ENCODE measurements at regions not wholly inside any gene's neighbourhood (a gene's known extent, or its start where the extent isn't known, plus 50 kb on each side); places are given as distances from the start of the nearest gene placed in this dataset.

DNA sequence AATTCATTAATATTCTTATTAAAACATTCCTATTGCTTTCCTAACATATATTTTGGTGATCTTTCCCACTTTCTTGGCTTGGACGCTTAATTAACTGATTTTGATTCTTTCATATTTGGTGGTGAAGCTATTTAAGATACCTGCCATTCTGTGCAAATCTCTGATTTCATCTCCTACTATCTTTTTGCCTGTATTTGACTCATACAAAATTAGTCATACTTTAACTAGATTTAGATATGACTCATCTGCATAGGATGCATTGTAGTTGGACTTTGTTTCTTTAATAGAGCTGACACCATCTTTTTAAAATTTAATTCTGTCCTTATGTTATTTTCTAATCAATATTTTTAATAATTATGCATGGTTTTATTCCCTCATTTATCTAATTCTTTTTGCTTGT is 93.8 kb upstream of the PLPPR4 start:
- DNase-seq, result no peak

DNA sequence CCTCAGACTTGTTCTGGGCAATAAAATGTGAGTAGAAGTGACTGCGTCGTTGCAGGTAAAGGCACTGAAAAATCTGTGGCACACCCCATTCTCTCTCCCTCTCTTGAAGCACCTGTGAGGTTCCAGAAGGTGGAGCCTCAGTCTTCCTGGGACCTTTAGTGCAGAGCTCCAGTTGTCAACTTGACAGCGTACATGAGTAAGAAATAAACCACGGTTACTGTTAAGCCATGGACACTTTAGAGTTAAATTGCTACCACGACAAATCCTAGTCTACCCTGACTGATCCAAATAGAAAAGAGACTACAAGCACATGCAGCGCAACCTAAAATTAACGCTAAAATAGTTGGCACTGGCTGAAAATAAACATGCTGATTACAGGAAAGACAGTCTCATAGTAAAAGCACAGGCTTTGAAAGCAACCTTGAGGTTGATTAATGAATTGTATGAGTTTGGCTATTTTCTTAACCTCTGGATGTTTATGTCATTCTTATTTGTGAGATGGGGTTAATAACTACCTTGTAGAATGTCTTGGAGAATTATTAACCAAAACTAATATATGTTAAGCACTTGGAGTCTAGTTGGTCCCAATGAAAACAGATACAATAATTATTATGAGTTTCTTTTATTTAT is 93.0 kb upstream of the PLPPR4 start:
- DNase-seq, result no peak

DNA sequence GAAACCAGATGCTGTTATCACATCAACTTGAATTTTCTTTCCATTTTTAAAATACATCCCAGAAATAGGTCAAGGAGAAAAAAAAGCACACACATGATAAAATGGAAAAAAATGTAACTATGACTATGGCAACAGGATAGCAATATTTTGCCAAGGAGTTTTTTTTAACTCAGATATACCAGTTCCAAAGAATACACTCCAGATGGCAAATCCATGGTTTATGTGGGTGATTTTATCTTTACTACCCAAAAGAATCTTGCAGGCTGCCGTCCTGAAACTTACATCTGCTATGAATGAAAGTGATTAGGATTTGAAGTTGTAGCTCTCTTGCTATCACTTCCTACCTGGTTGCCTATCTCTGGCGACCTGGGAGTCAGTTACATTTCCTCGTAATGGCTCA is 91.0 kb upstream of the PLPPR4 start:
- no peak for DNase-seq

DNA sequence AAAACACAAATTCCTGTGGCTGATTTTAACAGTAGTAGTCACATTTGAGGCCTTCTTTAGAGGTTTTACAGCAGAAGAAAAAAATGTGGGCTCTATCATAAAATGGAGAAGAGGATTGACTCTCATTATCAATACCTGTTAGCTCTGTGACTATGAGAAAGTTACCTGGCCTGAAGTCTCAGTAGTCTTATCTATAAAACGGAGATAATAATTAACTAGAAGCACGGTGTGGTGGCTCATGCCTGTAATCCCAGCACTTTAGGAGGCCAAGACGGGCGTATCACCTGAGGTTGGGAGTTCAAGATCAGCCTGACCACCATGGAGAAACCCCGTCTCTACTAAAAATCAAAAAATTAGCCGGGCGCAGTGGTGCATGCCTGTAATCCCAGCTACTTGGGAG is 90.4 kb upstream of the PLPPR4 start:
- no peak for DNase-seq

DNA sequence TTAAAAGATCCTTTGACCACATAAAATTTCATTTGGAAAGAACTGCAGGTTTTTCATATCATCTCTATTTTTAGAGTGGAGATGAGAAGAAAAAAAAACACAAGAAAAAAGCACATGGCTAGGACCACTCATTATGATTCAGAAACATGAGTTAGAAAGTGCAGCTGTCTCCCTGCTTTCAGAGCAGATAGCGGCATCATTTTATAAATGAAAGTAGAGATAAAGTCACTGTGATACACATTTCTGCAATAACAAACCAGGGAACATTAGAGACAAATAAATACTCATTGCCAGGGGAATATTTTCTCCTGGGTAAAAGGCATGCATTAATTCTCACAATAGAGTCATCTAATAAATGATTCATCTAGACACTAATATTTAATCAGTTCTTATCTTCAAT is 87.5 kb upstream of the PLPPR4 start:
- DNase-seq, result no peak

DNA sequence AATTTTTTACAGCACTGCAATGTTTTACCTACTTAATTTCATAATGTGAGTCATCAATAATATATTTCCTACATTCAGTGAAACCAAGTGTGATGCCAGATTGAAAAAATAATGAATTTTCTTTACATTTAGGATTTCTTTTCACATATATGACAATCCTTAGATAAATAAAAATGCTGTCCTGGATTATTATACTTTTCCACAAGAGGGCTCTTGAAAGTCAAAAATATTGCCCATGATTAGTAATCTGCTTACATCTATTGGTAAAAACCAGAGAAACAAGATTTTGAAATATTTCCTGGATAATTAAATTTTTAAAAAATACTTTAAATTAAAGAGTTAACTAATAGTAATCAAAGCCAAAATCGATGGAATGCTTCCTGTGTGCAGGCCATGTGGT is 86.8 kb upstream of the PLPPR4 start:
- no peak for DNase-seq

DNA sequence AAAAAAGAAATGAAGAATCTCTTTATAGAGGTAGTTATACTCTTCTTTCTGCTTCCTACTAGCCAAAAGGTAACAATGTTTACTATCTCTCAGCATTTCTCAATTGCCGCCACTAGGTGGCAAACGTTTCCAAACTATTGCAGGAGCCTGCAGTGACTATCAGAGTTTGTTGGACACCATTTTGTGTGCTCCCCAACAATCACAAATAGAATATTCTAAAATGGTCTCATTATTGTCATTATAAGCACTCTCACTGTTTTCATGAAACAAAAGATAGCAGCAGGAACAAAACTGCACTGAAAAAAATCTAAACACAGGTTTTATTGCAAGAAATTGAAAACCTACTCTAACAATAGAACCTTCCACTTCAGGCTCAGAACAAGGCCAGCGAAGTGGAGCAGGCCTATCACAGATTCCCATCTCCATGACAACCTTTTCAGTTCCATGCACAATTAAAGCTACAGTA is 83.9 kb upstream of the PLPPR4 start:
- DNase-seq, result peak; percentile 95

DNA sequence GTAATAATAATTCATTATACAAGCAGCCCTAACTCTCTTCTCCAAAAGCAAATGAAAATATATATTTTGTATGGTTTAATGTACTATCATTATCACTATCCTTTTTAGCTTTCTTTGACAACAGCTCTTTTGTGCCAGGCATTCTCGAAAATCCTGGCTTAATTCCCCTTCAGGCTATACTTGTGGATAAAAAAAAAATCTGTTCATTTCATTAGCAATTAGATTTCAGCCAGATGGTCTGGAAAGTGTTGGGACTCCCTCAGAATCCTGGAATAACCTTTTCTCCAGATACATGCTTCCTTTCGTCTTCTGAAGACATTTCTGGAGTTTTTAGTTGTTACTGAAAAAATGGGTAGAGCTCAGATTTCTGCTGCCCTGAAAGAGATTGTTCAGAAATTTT is 83.4 kb upstream of the PLPPR4 start:
- peak; percentile 93 for DNase-seq

DNA sequence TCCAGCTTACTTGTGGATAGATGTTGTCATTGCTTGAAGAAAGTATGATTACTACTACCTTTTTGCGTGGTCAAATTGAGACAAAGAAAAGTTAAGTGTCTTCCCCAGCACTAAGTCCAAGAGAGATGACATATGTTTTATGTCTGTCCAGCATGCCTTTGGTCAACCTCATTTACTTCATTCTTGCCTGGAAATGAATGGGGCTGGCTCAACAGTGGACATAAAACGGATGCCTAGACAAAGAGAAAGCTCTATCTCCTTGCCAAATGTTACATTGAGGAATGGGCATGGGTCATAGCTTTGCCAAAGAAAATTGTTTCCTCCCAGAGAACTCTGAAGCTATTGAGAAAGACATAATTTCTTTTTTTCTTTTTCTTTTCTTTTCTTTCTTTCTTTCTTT is 82.4 kb upstream of the PLPPR4 start:
- no peak for DNase-seq

DNA sequence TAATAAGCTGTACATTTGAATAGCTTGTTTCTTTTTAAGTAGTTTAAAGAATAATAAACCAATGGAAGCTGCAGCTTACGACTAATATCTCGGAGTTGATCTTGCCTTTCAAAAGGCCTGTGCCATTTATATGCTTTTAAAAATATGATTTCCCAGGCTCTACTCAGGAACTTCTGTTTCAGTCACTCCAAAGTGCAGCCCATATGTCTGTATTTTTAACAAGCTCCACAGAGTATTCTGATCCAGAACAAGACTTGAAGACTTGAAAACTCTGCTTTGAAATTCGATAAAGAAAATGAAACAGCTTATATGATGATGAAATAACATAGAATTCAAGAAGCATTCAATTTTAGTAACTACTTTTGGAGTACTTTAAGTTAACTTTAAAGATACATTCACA is 79.1 kb upstream of the PLPPR4 start:
- DNase-seq, result no peak

DNA sequence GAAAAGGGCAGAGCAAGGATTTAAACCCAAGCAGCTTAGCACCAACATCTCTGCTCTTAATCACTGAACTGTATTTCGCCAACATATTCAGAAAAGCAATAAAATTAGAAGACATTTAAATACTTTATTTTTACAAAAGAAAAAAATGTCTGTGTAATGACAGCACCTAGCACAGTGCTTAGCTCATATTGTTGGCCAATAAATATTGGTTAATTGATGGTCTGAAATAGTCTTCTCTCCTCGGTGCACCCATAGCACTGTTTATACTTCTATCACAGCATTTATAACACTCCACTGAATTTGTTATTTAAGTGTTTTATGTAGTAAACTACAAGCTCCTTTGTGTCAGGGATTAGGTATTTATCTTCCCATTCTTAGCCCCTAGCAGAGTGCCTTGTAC is 70.9 kb upstream of the PLPPR4 start:
- no peak for DNase-seq

DNA sequence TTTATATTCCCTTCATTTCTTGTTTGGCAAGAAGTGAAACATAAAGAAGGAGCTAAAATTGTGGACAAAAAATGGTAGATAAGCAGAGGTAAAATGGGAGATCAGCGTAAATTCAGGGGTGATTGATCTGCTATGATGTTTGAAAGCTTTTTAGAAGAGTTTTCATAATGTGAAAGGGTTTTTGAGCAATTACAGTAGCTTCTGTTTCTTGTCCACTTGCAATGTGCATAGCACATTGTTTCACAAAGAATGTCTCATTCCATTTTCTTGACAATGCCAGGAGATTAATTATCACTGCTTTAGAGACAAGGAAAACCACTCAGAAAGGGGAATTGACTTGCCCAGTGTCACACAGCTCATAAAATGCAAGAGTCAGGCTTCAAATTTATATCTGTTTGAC is 65.9 kb upstream of the PLPPR4 start:
- no peak for DNase-seq

DNA sequence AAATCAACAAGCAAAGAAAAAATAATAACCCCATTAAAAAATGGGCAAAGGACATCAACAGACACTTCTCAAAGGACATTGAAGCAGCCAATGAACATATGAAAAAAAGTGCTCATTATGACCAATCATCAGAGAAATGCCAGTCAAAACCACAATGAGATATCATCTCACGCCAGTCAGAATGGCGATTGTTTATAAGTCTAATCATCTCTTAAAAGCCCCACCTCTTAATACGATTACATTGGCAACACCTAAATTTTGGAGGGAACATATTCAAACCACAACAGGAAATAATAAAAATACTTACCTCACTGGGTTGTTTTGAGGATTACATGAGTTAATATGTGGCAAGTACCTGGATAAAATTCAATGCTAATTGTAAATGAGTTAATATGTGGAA is 57.1 kb upstream of the PLPPR4 start:
- DNase-seq, result no peak
